HL-60 (cell line): ENCODE measurements at regions not wholly inside any gene's neighbourhood (a gene's known extent, or its start where the extent isn't known, plus 50 kb on each side); places are given as distances from the start of the nearest gene placed in this dataset.

Experiments used
- CTCF ChIP-seq: IDR thresholded peaks from one replicate; pipeline ENCODE4 v1.5.1; 2011; ENCODE audit warnings: low read length, control low read depth, inconsistent platforms; ENCODE audit not compliant: insufficient read depth
- GABPA ChIP-seq: IDR thresholded peaks from 2 replicates; pipeline ENCODE4 v1.6.1; 2012; ENCODE audit warnings: low read depth
- REST ChIP-seq: IDR thresholded peaks from 2 replicates; pipeline ENCODE4 v1.6.1; 2012; ENCODE audit warnings: low read depth; ENCODE audit not compliant: insufficient replicate concordance

DNA sequence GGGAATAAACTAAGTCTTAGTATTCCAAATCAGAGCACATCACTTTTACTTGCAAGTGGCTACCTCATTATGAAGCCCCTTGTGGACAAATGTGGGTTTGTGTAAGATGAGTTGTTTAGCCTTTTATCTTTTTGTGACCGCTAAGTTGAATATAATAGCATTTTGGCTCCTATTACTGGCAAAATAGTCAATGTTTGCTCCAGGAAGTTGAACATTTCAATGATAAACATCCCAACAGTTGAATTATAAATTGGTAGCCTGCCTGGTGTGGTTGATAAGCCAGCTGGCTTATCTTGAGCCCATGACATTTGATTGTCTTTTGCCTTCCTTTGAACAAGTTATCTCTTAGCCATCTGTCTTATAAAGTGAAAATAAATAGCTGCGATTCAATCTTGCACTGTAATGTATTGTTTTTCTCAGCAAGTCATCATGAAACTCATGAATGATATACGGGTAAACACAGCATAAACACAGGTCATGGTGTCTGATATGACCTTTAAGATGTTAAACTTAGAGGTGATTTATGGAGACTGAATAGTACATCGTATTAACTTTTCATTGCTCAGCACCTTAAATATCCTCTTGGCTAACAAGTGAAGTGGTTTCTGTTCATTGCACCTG, 338.4 kb downstream of the SOCS6 start:
- TF ChIP-seq CTCF, result no peak
- TF ChIP-seq GABPA, result no peak
- TF ChIP-seq REST, result no peak
